Activated T-helper 1 cell treated with anti-CD3 and anti-CD28 coated beads, Interleukin-2, amount 50 U/mL, for 16 hours (primary cell): ENCODE measurements at regions not wholly inside any gene's neighbourhood (a gene's known extent, or its start where the extent isn't known, plus 50 kb on each side); places are given as distances from the start of the nearest gene placed in this dataset.

Experiments used
- DNase-seq, 2 donors: peaks; one replicate each; pipeline ENCODE4 v3.0.0-alpha.2; 2020; ENCODE audit warnings: low read depth in 1 of 2, low spot score in 1 of 2

- no peak for DNase-seq
These were observed 256.3 kb upstream of the KLF14 start for GRCh38 chr7:130990178-130990832.

DNA sequence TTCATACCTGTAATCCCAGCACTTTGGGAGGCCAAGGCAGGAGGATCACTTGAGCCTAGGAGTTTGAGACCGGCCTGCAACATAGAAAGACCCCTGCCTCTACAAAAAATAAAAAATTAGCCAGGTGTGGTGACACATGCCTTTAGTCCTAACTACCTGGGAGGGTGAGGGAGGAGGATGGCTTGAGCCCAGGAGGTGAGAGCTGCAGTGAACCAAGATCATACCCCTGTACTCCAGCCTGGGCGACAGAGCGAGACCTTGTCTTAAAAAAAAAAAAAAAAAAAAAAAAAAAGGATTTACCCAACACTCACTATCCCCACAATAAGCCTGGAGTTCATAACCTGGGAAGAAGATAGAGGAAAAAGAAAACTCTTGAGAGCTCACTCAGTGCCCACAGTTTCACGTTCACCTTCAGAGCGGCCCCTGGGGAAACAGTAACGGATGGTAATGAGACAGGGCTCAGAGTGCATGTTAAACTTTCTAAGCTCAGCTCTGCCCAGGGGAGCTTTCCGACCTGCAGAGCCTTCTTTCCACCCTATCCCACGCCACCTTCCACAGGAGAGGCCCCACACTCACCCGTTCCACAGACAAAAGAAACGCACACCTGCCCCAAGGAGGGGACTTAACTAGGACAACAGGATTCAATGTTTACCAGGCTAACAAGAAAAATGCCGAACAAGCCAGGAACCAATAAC lies 259.8 kb upstream of the KLF14 start:
- no peak for DNase-seq

DNA sequence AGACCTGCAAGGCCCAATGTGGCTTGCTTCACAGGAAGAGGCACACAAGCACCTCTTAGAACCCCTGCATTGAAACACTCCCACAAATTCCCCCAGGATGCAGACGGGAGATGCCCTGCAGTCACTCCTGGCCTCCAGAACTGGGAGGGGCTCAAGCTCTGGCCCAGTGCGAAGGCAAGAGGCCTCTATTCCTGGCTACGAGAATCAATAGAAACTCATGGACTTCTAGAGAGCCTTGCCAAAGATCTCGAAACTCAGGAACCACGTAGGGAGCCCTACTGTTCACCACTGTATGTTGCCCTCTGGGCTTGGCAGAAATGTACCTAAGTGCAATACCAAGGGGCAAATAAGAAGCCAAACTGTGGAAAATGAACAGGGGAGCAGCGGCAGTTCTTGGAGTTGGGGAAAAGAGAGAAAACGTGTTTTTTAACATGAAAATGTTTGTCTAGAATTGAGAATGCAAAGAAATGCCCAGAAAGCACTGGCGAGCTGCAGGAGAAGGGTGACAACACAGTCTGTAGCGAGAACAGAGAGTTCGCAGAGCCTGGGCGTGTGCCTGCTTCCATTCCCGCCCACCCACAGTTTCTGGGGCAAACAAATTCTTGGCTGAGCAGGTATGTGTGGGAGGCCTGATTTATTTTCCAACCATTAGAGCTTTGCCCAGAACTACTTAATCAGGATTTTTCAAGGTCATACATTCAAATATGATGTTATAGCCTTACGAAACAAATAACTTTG lies 260.5 kb upstream of the KLF14 start:
- DNase-seq: no peak

GRCh38 chr7:130995252-130996081 lies 261.5 kb upstream of the KLF14 start:
- no peak for DNase-seq

GRCh38 chr7:130996205-130996832 lies 262.3 kb upstream of the KLF14 start:
- no peak for DNase-seq

GRCh38 chr7:130996833-130997231 lies 262.8 kb upstream of the KLF14 start:
- no peak for DNase-seq

DNA sequence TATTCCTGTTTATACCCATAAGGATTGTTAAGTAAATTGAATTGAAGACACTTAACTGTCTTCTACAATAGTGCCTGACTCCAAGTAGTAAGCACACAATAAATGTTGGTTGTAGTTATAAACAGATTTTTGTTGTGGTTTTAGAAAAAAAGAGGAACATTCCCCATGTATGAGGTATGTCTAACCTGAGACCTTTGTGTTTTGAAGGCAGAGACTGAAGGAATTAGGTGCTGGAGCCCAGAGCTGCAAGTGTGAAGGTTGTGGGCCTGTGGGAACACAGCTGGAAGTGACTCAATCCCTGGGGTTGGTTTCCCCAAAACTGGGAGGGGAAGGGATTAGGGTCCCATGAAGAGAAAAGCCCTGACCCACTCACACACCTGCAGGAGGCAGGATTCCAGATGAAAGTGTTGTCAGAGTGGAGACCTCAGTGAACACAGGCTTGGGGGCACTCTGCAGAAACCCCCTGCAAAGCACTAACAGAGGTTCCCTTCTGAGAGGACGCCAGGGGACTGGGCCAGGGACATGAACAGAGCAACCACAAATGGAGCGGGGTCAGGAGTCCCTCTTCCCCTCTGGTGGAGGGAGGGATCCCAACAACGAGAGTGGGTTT lies 265.1 kb upstream of the KLF14 start:
- DNase-seq: no peak

GRCh38 chr7:130999926-131000325 lies 265.9 kb upstream of the KLF14 start:
- no peak for DNase-seq

DNA sequence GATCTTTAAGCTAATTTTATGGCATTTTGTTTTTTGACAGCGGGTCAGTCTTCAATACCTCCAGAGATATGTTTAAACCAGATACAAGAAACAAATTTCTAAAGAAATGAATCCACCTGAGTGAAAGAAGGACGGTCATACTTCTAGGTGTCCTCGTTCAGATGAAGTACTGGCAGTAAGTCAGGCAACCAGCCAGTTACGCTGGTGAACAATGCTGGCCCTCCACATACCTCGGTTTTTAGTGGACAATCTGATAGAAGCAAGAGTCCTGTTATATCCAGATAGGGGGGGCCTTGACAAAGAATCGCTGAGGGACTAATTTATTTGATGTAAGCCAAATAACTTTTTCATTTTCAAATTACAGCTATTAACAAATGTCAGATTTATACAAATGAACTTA lies 266.4 kb upstream of the KLF14 start:
- no peak for DNase-seq

- DNase-seq: no peak
These were observed 266.9 kb upstream of the KLF14 start for GRCh38 chr7:131000873-131001272.

DNA sequence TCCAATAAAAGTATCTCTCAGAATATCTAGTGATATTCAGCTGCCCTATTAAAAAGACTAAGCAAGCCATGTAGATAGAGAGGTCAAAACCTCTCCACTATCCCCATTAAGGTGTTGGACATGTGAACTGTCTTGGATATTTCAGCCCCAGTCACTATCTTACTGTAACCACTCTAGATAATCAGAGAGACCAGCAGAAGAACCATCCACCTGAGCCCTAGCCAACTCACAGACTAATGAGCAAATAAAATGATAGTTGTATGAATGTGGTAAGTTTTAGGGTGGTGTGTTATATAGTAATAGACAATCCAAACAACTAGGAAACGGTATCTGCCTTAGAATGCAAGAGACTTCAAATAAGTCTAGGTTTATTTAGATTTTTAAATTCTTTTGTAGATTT lies 268.6 kb upstream of the KLF14 start:
- DNase-seq: no peak

DNA sequence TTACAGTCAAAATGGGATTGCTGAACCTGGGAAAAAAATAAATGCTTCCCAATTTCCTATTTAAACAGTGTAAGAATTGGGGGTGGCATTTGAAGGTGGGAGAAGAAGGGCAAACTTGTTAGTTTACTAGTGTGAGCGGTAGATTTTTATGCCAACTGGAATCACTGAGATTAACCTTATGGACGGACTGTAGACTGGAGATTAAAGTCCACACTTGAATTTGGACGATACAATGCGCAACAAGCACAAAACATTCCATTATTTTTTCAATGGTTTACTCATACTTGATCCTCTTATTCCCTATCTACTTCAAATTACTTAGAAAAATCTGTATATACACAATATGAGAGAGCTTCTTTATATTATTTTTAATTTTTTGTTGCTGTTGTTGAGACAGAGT lies 269.6 kb upstream of the KLF14 start:
- DNase-seq: no peak

DNA sequence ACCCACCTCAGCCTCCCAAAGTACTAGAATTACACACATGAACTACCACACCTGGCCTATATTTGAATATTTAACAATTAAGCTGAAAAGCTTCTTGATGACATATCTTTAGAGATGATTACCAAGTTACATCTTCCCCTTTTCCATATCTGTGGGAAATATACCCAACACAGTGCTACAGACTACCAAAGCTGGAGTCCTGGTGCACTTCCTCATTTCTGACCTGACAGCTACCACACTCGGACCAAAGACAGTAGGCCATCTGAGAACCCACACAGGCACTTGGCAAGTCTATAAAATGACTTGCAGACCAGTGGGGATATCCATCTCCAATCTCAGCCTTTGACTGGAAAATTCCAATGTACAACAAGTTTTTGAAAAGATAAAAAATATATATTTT lies 270.4 kb upstream of the KLF14 start:
- DNase-seq: no peak

DNA sequence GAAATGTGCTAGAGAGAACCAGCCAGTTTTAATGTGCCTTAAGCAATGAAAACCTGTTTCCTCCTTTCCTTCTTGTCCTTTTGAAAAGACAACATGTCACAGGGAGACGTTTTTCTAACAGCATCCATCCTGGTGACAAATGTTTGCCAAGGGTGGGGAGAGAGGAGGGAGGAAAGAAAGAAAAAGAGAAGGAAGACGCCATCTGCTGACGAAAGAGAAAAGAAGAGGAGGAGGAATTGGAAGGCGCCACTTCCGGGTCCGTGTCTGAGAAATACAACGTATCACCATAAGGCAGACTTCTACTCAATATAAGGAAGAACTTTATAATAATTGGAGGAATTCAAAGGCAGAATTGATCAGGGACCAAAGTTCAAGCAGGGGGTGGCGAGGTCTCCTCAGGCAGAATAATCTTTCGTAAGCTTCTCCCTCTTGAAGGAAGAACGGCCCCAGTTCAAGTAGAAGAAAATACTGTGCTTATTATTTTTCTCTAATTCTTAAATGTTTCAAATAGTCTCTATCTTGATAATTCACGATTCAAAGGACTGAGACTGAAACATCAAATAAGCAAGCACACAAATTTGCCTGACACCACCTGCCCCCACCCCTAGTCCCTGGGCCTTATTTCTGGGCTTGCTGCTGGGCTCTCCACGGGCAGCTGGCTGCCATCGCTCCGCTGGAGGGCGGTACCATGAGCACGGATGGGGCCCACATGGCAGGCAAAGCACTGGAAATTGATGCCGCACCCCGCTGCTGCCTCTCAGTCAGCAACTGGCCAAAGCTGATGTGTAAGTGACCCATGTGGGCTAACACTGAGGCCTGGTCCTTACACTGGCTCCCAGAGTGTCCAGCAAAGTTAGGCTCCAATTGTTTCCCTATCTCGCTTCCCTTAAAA lies 273.7 kb upstream of the KLF14 start:
- no peak for DNase-seq

DNA sequence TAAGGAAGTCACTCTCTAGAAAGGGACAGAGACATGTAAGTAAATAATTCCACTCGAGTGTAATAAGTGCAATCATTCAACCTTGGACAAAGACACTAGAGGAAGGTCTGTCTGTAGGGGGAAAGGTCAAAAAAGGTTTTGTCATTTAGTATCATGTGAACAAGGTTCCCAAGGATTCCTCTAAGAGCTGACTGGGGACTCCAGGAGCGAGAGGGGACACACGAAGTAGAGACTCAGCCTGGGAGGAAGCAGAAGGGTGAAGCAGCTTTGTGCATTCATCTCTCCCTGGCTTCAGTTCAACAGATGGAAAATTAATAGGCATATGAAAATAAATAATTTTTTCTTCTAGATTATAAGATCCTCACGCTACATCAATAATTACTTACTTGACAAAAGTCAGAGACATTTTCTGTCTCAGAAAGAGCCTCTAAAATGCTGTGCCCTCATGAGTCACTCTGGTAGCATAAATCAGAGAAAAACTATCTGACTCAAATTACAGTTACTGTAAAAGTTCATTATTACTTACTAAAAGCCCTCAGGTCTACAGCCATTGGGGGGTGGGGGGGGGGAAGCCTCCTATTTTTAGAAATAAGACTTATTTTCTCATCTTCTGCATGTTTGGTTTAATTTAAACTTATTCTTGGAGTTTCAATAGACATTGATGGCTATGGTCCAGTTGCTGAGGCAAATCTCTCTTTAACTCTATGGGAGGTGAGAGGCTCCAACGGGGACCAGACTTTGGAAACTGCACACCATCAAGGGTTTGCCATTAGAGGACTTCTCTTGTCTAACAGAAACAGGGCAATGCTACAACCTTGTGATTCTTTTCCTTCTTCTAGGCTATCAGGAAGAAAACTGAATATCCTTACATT lies 275.1 kb upstream of the KLF14 start:
- DNase-seq: no peak

DNA sequence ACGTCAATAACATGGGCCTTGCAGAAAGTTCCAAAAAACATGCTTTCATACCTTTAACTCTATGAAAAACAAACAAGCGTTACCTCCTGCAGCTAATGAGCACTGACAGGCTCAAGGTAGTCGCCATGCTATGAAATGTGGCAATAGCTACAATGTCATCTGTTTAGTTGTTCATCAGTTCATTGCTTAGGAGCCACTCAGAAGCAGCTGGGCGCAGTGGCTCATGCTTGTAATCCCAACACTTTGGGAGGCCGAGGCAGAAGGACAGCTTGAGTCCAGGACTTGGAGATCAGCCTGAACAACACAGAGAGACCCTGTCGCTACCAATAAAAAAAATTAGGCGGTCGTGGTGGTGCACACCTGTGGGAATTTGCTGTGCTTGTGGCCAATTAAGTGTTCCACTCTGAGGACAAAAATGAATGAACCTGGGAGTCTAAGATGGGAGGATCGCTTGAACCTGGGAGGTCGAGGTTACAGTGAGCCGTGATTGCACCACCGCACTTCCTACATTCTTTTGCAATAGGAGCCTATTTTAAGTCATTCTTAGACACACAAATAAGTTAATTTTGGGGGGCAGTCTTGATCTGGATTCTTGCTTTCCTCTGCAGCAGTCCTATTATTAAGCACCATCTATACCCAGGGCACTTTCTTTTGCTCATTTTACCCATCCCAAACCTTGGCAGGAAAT lies 276.2 kb upstream of the KLF14 start:
- no peak for DNase-seq

DNA sequence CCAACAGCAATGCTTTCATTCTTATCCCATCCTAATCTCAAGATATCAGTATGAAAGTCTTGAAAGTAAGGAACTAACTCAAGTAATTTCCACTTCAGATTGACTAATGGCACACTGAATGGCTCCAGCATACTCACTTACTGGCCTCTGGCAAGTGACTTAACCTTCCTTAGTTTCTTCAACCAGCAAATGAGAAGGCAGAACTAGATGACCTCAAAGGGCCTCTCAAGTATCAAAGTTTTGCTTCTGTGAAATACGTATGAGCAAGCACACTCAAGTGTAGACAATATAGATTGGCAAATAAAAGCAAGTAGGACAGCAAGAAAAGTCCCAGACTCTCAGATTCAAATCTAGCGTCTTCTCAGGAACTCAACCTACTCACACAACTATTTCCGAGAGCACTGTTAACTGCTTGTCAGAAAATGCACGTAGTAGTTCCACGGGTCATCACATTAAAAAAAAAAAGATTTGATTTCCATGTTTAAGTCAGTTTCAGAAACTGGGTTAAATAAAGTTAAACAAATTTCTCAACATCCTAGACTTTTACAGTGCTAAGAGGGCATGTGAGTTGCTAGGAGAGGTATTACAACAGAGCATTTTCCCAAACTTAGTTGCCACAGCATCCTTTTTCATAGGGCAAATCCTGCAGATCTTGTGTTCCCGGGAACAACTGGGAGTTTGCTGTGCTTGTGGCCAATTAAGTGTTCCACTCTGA lies 276.9 kb upstream of the KLF14 start:
- DNase-seq: no peak

DNA sequence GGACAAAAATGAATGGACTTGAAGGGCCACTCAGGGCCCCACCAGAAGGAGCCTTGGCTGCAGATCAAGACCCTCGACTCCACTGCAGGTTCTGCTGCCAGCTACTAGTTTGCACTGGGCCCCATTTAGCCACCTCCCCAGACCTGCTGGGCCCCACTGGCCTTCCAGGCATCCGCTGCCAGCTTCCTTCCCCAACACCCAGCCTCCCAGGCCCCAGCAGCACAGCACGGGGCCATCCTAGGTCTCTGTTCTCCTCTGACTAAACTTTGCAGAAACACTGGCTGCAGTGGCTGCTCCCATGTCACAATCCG lies 277.4 kb upstream of the KLF14 start:
- DNase-seq: no peak
